ENCODE measurements at regions not wholly inside any gene's neighbourhood (a gene's known extent, or its start where the extent isn't known, plus 50 kb on each side); places are given as distances from the start of the nearest gene placed in this dataset.

GRCh38 chr6:150536835-150537234, 62.9 kb upstream of the PLEKHG1 start:
- TF ChIP-seq NFE2L2 (IDR thresholded peaks at IDR 0.05; ENCODE audit: low read length) (no peak), RFX1 (IDR thresholded peaks at IDR 0.05) (no peak)
- in situ Hi-C loops (cut with HindIII; ENCODE audit: extremely low pct_ligation_motif_present, low pct_unique_long_range_greater_than_20kb), result no loop called here

GRCh38 chr6:150537491-150537890, 62.2 kb upstream of the PLEKHG1 start:
- Histone ChIP-seq H2AFZ (ENCODE audit: low read length) (no peak overlapping the region), H3K36me3 (replicated peaks in 1 of 2; ENCODE audit: control insufficient read depth in 1 of 2, insufficient read depth in 2 of 2, low read length in 2 of 2) (no peaks in the 10 kb centered on the region), H3K4me3 (replicated peaks in 1 of 3; ENCODE audit: insufficient read depth in 1 of 3, low read depth in 2 of 3, low read length in 3 of 3) (no peak overlapping the region), H3K4me1 (ENCODE audit: insufficient read depth, low read length) (peaks cover 43% of the 10 kb centered on the region), H3K79me2 (ENCODE audit: insufficient read depth, low read length) (no peaks in the 10 kb centered on the region), H3K4me2 (ENCODE audit: low read depth, low read length) (no peak overlapping the region), H3K9ac (ENCODE audit: insufficient read depth, low read depth, low read length) (no peak overlapping the region), H3K9me3 (ENCODE audit: low read length) (no peaks in the 10 kb centered on the region), H3K27me3 (ENCODE audit: control insufficient read depth in 1 of 2, insufficient read depth in 2 of 2, low read length in 2 of 2) (no peaks in the 10 kb centered on the region), H3K27ac (ENCODE audit: extremely low read length, insufficient read depth, low read length) (no peak overlapping the region), H4K20me1 (ENCODE audit: insufficient read depth, low read length) (no peaks in the 10 kb centered on the region)
- BruUV-seq (replicated peaks), result no TSS peak
- ATAC-seq (no peak), DNase-seq (ENCODE audit: low spot score) (no peak), FAIRE-seq (no peak)
- ChIA-PET CTCF (ENCODE audit: low intra/inter-chr PET ratio, low total read pairs) (no interaction called here), POLR2A (interaction anchor here (0.6 kb wide), 1 partner anchor 10 kb away, joined by 4 read pairs; no protein-coding TSS in a partner anchor)
- intact Hi-C loops (cut with micrococcal nuclease; ENCODE audit: unreplicated experiment), result no loop called here
- WGBS (ENCODE audit: low lambda C conversion rate), result 26% methylated on average over 4 of the region's 4 CpGs
- TF ChIP-seq GABPA (IDR thresholded peaks at IDR 0.05; ENCODE audit: low read depth, low read length) (no peak), GABPA (CRISPR knock-in tag; IDR thresholded peaks at IDR 0.05; ENCODE audit: low read depth) (no peak), BCL6 (CRISPR knock-in tag; IDR thresholded peaks at IDR 0.05) (peak; percentile 32; the same call in 1 of the 2 replicates)
- in situ Hi-C loops (cut with HindIII; ENCODE audit: extremely low pct_ligation_motif_present, low pct_unique_long_range_greater_than_20kb), result no loop called here

More at GRCh38 chr6:150536835-150537234, 62.9 kb upstream of the PLEKHG1 start:
- ChIA-PET CTCF (ENCODE audit: low intra/inter-chr PET ratio, low total read pairs) (no interaction called here), POLR2A (no interaction called here)
- BruUV-seq (replicated peaks), result no TSS peak
- intact Hi-C loops (cut with micrococcal nuclease; ENCODE audit: unreplicated experiment), result no loop called here
- H4K20me1 ChIP-seq (ENCODE audit: insufficient read depth, low read length), result no peaks in the 10 kb centered on the region
- H3K9ac ChIP-seq (ENCODE audit: insufficient read depth, low read depth, low read length), result no peak overlapping the region
- H3K4me3 ChIP-seq (replicated peaks in 1 of 3; ENCODE audit: insufficient read depth in 1 of 3, low read depth in 2 of 3, low read length in 3 of 3), result no peak overlapping the region
- H3K4me1 ChIP-seq (ENCODE audit: insufficient read depth, low read length), result peaks cover 39% of the 10 kb centered on the region
- no peak overlapping the region for H3K27ac ChIP-seq (ENCODE audit: extremely low read length, insufficient read depth, low read length)
- no peak for DNase-seq (ENCODE audit: low spot score)
- FAIRE-seq, result no peak
- H3K79me2 ChIP-seq (ENCODE audit: insufficient read depth, low read length), result no peaks in the 10 kb centered on the region
- 38% methylated on average over 4 of the region's 4 CpGs for WGBS (ENCODE audit: low lambda C conversion rate)
- no peak for ATAC-seq
- no peaks in the 10 kb centered on the region for H3K36me3 ChIP-seq (replicated peaks in 1 of 2; ENCODE audit: control insufficient read depth in 1 of 2, insufficient read depth in 2 of 2, low read length in 2 of 2)
- no peak overlapping the region for H3K4me2 ChIP-seq (ENCODE audit: low read depth, low read length)
- no peaks in the 10 kb centered on the region for H3K9me3 ChIP-seq (ENCODE audit: low read length)
- H2AFZ ChIP-seq (ENCODE audit: low read length), result no peak overlapping the region
- no peaks in the 10 kb centered on the region for H3K27me3 ChIP-seq (ENCODE audit: control insufficient read depth in 1 of 2, insufficient read depth in 2 of 2, low read length in 2 of 2)

Data from HepG2 (cell line).